GM12878 (cell line): ENCODE measurements at regions not wholly inside any gene's neighbourhood (a gene's known extent, or its start where the extent isn't known, plus 50 kb on each side); places are given as distances from the start of the nearest gene placed in this dataset.

Source experiments
- ATAC-seq: fragments of 200-7000 bp; cut with Tn5 transposase; 3 replicates; pipeline ENCODE4 v1.9.1; 2020; ENCODE audit warnings: mild to moderate bottlenecking, moderate library complexity
- BruUV-seq: library from RNA; stranded (reverse); fragments of 400-500 nt; replicated peaks from 2 replicates; lab custom pipeline; 2021; lab: Mats Ljungman, UMichigan
- CTCF ChIA-PET: fragments of 300-600 bp; sonication (Branson Sonifier 250); formaldehyde crosslinking; extraction: SDS; loops from one replicate; lab custom pipeline; 2021; ENCODE audit warnings: inconsistent platforms; lab: Yijun Ruan, JAX
- POLR2A ChIA-PET: fragments of 350-600 bp; formaldehyde crosslinking; extraction: SDS; loops from one replicate; lab custom pipeline; 2021; ENCODE audit warnings: inconsistent platforms; lab: Charles Lee
- RAD21 ChIA-PET: fragments of 300-600 bp; sonication (Branson Sonifier 250); formaldehyde crosslinking; loops from one replicate; lab custom pipeline; 2023; ENCODE audit warnings: antibody characterized with exemption; ENCODE audit not compliant: unreplicated experiment; lab: Charles Lee
- SMC1A ChIA-PET: fragments of 300-600 bp; sonication (Branson Sonifier 250); formaldehyde crosslinking; loops from one replicate; lab custom pipeline; 2023; ENCODE audit not compliant: unreplicated experiment, uncharacterized antibody; lab: Charles Lee
- DNase-seq: peaks from one replicate; pipeline ENCODE4 v3.0.0-alpha.2; 2011; ENCODE audit warnings: low read depth, low spot score
- FAIRE-seq: peaks from 3 replicates; lab custom pipeline; 2011; peaks lifted over from hg19 to GRCh38; lab: Jason Lieb, UNC
- H2AFZ ChIP-seq: 2 replicates; pipeline ENCODE4 v1.6.0; 2011; ENCODE audit warnings: low read depth, low read length, control low read depth; ENCODE audit not compliant: control insufficient read depth
- H3K27ac ChIP-seq: 2 replicates; pipeline ENCODE4 v1.5.1; 2011; ENCODE audit warnings: control low read depth; ENCODE audit not compliant: control insufficient read depth, insufficient read depth
- H3K27me3 ChIP-seq, 2 experiments: replicated peaks in 1 of 2; 2 replicates each; pipeline versions ENCODE4 v1.6.0 to v1.6.1; 2011; ENCODE audit warnings: low read length in 1 of 2; ENCODE audit not compliant: control insufficient read depth in 2 of 2, insufficient read depth in 2 of 2
- H3K36me3 ChIP-seq, 2 experiments: 2 replicates each; pipeline ENCODE4 v1.5.1; 2011; ENCODE audit warnings: low read length in 1 of 2; ENCODE audit not compliant: control insufficient read depth in 2 of 2, insufficient read depth in 2 of 2
- H3K4me1 ChIP-seq: 2 replicates; pipeline ENCODE4 v1.6.1; 2011; ENCODE audit warnings: mild to moderate bottlenecking, low read length, moderate library complexity, mixed read lengths; ENCODE audit not compliant: control insufficient read depth, insufficient read depth
- H3K4me2 ChIP-seq: 2 replicates; pipeline ENCODE4 v1.6.0; 2011; ENCODE audit warnings: control low read depth; ENCODE audit not compliant: control insufficient read depth, insufficient read depth
- H3K4me3 ChIP-seq: fragments of 200-600 bp; sonication (generic); 2 replicates; pipeline ENCODE4 v1.5.1; 2016
- H3K79me2 ChIP-seq: 2 replicates; pipeline ENCODE4 v1.6.0; 2011; ENCODE audit warnings: low read length; ENCODE audit not compliant: control insufficient read depth, insufficient read depth
- H3K9ac ChIP-seq: 2 replicates; pipeline ENCODE4 v1.8.0; 2011; ENCODE audit warnings: low read length, control low read depth, mixed read lengths; ENCODE audit not compliant: control insufficient read depth, insufficient read depth
- H3K9me3 ChIP-seq: replicated peaks from 3 replicates; pipeline ENCODE4 v1.5.1; 2011; ENCODE audit warnings: mild to moderate bottlenecking, low read length; ENCODE audit not compliant: control insufficient read depth, insufficient read depth
- H4K20me1 ChIP-seq: 2 replicates; pipeline ENCODE4 v1.6.0; 2011; ENCODE audit not compliant: control insufficient read depth, insufficient read depth
- BMI1 ChIP-seq: fragments of 450-650 bp; IDR thresholded peaks from 2 replicates; pipeline ENCODE4 v1.6.1; 2016; ENCODE audit warnings: mild to moderate bottlenecking, moderate library complexity, borderline replicate concordance
- CHD2 ChIP-seq: IDR thresholded peaks from 2 replicates; pipeline ENCODE4 v1.6.1; 2011; ENCODE audit warnings: low read depth, low read length, improper control_type of control experiment, borderline replicate concordance
- EGR1 ChIP-seq, 2 experiments: IDR thresholded peaks; 1 replicate in 1 of 2; 2 replicates in 1 of 2; pipeline ENCODE4 v1.6.1; 2011 to 2012; ENCODE audit warnings: low read depth in 2 of 2, low read length in 2 of 2, borderline replicate concordance in 1 of 2, mild to moderate bottlenecking in 1 of 2, moderate library complexity in 1 of 2
- EZH2 ChIP-seq: IDR thresholded peaks from 2 replicates; pipeline ENCODE4 v1.6.1; 2012; ENCODE audit warnings: low read depth, mild to moderate bottlenecking, control low read depth, inconsistent platforms, low read length, borderline replicate concordance; ENCODE audit not compliant: control insufficient read depth
- HDAC2 ChIP-seq: fragments of 200-600 bp; sonication (generic); IDR thresholded peaks from 2 replicates; pipeline ENCODE4 v1.6.1; 2017
- HDGF ChIP-seq: fragments of 450-650 bp; IDR thresholded peaks from 2 replicates; pipeline ENCODE4 v1.6.1; 2016; ENCODE audit warnings: antibody characterized with exemption
- MXI1 ChIP-seq: fragments of 150-350 bp; IDR thresholded peaks from 2 replicates; pipeline ENCODE4 v1.6.1; 2011; ENCODE audit warnings: low read depth, mild to moderate bottlenecking, inconsistent platforms, low read length, improper control_type of control experiment
- NFXL1 ChIP-seq: fragments of 450-650 bp; IDR thresholded peaks from 2 replicates; pipeline ENCODE4 v1.6.1; 2017; ENCODE audit warnings: antibody characterized with exemption, mild to moderate bottlenecking, borderline replicate concordance
- ZBTB40 ChIP-seq: fragments of 450-650 bp; IDR thresholded peaks from 2 replicates; pipeline ENCODE4 v1.6.1; 2016; ENCODE audit warnings: mild to moderate bottlenecking, moderate library complexity, borderline replicate concordance
- WGBS: methylation state at CpG from one replicate; pipeline ENCODE4 v1.1.6; 2016; ENCODE audit warnings: low lambda C conversion rate; ENCODE audit not compliant: insufficient replicate concordance, insufficient coverage; ENCODE audit errors: missing lambda C conversion rate; 5-methylcytosine and 5-hydroxymethylcytosine counted together
- in situ Hi-C: fragments of 300-500 bp; cut with MboI; formaldehyde crosslinking; loops from 9 replicates; pipeline ENCODE4 v1.14.3; 2018; ENCODE audit warnings: mixed read lengths
- intact Hi-C: fragments of 100-400 bp; cut with micrococcal nuclease; formaldehyde crosslinking; loops from one replicate; pipeline ENCODE4 v1.14.2; 2022; ENCODE audit not compliant: unreplicated experiment

GRCh38 chr11:28684011-28684586, 575.9 kb downstream of the METTL15 start (continued):
- TF ChIP-seq ZBTB40, result no peak

- no peak overlapping the region for H3K4me2 ChIP-seq
- no TSS peak for BruUV-seq
- no peaks in the 10 kb centered on the region for H3K9me3 ChIP-seq
- no peak for DNase-seq
- ChIA-PET SMC1A (no interaction called here), POLR2A (no interaction called here), RAD21 (no interaction called here), CTCF (interaction anchor here (1.1 to 1.8 kb wide), 4 partner anchors 18 to 981 kb away, joined by 3 to 6 read pairs (median 4); no protein-coding TSS in a partner anchor)
- no peak overlapping the region for H2AFZ ChIP-seq
- H3K79me2 ChIP-seq, result no peaks in the 10 kb centered on the region
- ATAC-seq, result no peak
- no peak overlapping the region for H3K27ac ChIP-seq
- no peaks in the 10 kb centered on the region for H3K4me1 ChIP-seq
- intact Hi-C loops (no loop called here), in situ Hi-C loops (loop anchor here (25.0 kb wide), 1 partner anchor 657 kb away; no protein-coding TSS in a partner anchor)
- H4K20me1 ChIP-seq, result no peaks in the 10 kb centered on the region
- WGBS, result 12% methylated on average over 3 of the region's 3 CpGs
- FAIRE-seq, result no peak
- H3K4me3 ChIP-seq, result no peak overlapping the region
- no peak for TF ChIP-seq HDAC2
- TF ChIP-seq EZH2, result no peak
- no peak for TF ChIP-seq EGR1 (IDR thresholded peaks at IDR 0.05; ENCODE audit: borderline replicate concordance in 1 of 2, low read depth in 2 of 2, low read length in 2 of 2)
- no peak for TF ChIP-seq CHD2
- TF ChIP-seq NFXL1, result no peak
- TF ChIP-seq BMI1, result no peak
- TF ChIP-seq HDGF, result no peak
- no peak for TF ChIP-seq MXI1
- TF ChIP-seq, all 136 proteins: peak for 0
- no peak overlapping the region for H3K9ac ChIP-seq
- no peaks in the 10 kb centered on the region for H3K36me3 ChIP-seq
- no peaks in the 10 kb centered on the region for H3K27me3 ChIP-seq
These were observed 571.7 kb downstream of the METTL15 start for GRCh38 chr11:28679795-28680468.
